SK-N-MC (cell line): ENCODE measurements at regions not wholly inside any gene's neighbourhood (a gene's known extent, or its start where the extent isn't known, plus 50 kb on each side); places are given as distances from the start of the nearest gene placed in this dataset.

ENCODE experiments used
- EZH2 ChIP-seq: fragments of 200-600 bp; sonication (generic); IDR thresholded peaks from one replicate; pipeline ENCODE4 v1.6.1; 2017; ENCODE audit warnings: antibody characterized with exemption
- POLR2AphosphoS5 ChIP-seq: IDR thresholded peaks from 2 replicates; pipeline ENCODE4 v1.6.1; 2012; ENCODE audit warnings: mild to moderate bottlenecking, low read depth, low read length, borderline replicate concordance

- no peak for TF ChIP-seq POLR2AphosphoS5
- no peak for TF ChIP-seq EZH2
These were observed 569.0 kb upstream of the B3GALT2 start for GRCh38 chr1:193755441-193755840.
